ENCODE measurements at regions not wholly inside any gene's neighbourhood (a gene's known extent, or its start where the extent isn't known, plus 50 kb on each side); places are given as distances from the start of the nearest gene placed in this dataset.

- Histone ChIP-seq H3K36me3 (no peaks in the 10 kb centered on the region), H3K4me1 (ENCODE audit: control insufficient read depth in 1 of 2, low read depth in 2 of 2) (no peaks in the 10 kb centered on the region), H3K4me3 (no peak overlapping the region), H3K9me3 (no peaks in the 10 kb centered on the region), H3K27me3 (replicated peaks; ENCODE audit: insufficient read depth) (no peaks in the 10 kb centered on the region), H3K27ac (no peak overlapping the region)
- no peak for TF ChIP-seq CTCF (IDR thresholded peaks at IDR 0.05)
- DNase-seq (ENCODE audit: low spot score) (no peak), ATAC-seq (ENCODE audit: insufficient number of reproducible peaks, low FRiP score, low read depth) (no peak)
Observed at GRCh38 chr14:97891515-97891914, 1094.3 kb downstream of the VRK1 start.

- no peaks in the 10 kb centered on the region for H3K4me1 ChIP-seq (ENCODE audit: control insufficient read depth in 1 of 2, low read depth in 2 of 2)
- H3K9me3 ChIP-seq, result no peaks in the 10 kb centered on the region
- H3K36me3 ChIP-seq, result no peaks in the 10 kb centered on the region
- H3K27ac ChIP-seq, result no peak overlapping the region
- no peaks in the 10 kb centered on the region for H3K27me3 ChIP-seq (replicated peaks; ENCODE audit: insufficient read depth)
- no peak for ATAC-seq (ENCODE audit: insufficient number of reproducible peaks, low FRiP score, low read depth)
- no peak for DNase-seq (ENCODE audit: low spot score)
- H3K4me3 ChIP-seq, result no peak overlapping the region
- TF ChIP-seq CTCF (IDR thresholded peaks at IDR 0.05), result no peak
Observed at GRCh38 chr14:97894552-97894951, 1097.4 kb downstream of the VRK1 start.

- no peak for TF ChIP-seq CTCF (IDR thresholded peaks at IDR 0.05)
- DNase-seq (ENCODE audit: low spot score) (no peak), ATAC-seq (ENCODE audit: insufficient number of reproducible peaks, low FRiP score, low read depth) (no peak)
- H3K27ac ChIP-seq, result no peak overlapping the region
- H3K4me1 ChIP-seq (ENCODE audit: control insufficient read depth in 1 of 2, low read depth in 2 of 2), result no peaks in the 10 kb centered on the region
- H3K36me3 ChIP-seq, result no peaks in the 10 kb centered on the region
- H3K4me3 ChIP-seq, result no peak overlapping the region
- no peaks in the 10 kb centered on the region for H3K9me3 ChIP-seq
- no peaks in the 10 kb centered on the region for H3K27me3 ChIP-seq (replicated peaks; ENCODE audit: insufficient read depth)
Observed at GRCh38 chr14:97900196-97900854, 1103.1 kb downstream of the VRK1 start.

GRCh38 chr14:97902630-97903029, 1105.4 kb downstream of the VRK1 start:
- Histone ChIP-seq H3K27ac (no peak overlapping the region), H3K27me3 (replicated peaks; ENCODE audit: insufficient read depth) (no peaks in the 10 kb centered on the region), H3K4me1 (ENCODE audit: control insufficient read depth in 1 of 2, low read depth in 2 of 2) (no peaks in the 10 kb centered on the region), H3K4me3 (no peak overlapping the region), H3K9me3 (no peaks in the 10 kb centered on the region), H3K36me3 (no peaks in the 10 kb centered on the region)
- no peak for TF ChIP-seq CTCF (IDR thresholded peaks at IDR 0.05)
- no peak for ATAC-seq (ENCODE audit: insufficient number of reproducible peaks, low FRiP score, low read depth)
- DNase-seq (ENCODE audit: low spot score), result no peak

GRCh38 chr14:97903821-97904220, 1106.6 kb downstream of the VRK1 start:
- no peak overlapping the region for H3K4me3 ChIP-seq
- H3K27me3 ChIP-seq (replicated peaks; ENCODE audit: insufficient read depth), result no peaks in the 10 kb centered on the region
- H3K27ac ChIP-seq, result no peak overlapping the region
- DNase-seq (ENCODE audit: low spot score) (no peak), ATAC-seq (ENCODE audit: insufficient number of reproducible peaks, low FRiP score, low read depth) (no peak)
- H3K36me3 ChIP-seq, result no peaks in the 10 kb centered on the region
- TF ChIP-seq CTCF (IDR thresholded peaks at IDR 0.05), result no peak
- H3K4me1 ChIP-seq (ENCODE audit: control insufficient read depth in 1 of 2, low read depth in 2 of 2), result no peaks in the 10 kb centered on the region
- no peaks in the 10 kb centered on the region for H3K9me3 ChIP-seq
